Esophagus squamous epithelium (tissue), 5 donors: ENCODE measurements at regions not wholly inside any gene's neighbourhood (a gene's known extent, or its start where the extent isn't known, plus 50 kb on each side); places are given as distances from the start of the nearest gene placed in this dataset.
"Not testable (repeated sequence)": the region's sequence is repeated elsewhere in the genome, so short reads cannot be mapped to it uniquely, and the experiment has no call there.

Experiments used
- DNase-seq: peaks from one replicate; lab custom pipeline; 2025; lab: John Stamatoyannopoulos, UW
- H3K27ac ChIP-seq, 4 donors: fragments of 200-600 bp; sonication (generic); one replicate each; pipeline ENCODE4 v1.5.1; 2016 to 2019; ENCODE audit warnings: mild to moderate bottlenecking in 1 of 4
- H3K27me3 ChIP-seq, 4 donors: fragments of 200-600 bp; sonication (generic); 1 replicate in 3 of 4; 2 replicates in 1 of 4; pipeline versions ENCODE4 v1.5.1 to v1.6.0; 2017 to 2021; ENCODE audit warnings: antibody characterized with exemption in 1 of 4
- H3K36me3 ChIP-seq, 3 donors: fragments of 200-600 bp; sonication (generic); one replicate each; pipeline ENCODE4 v1.5.1; 2016 to 2019
- H3K4me1 ChIP-seq, 3 donors: fragments of 200-600 bp; sonication (generic); one replicate each; pipeline ENCODE4 v1.5.1; 2017 to 2019
- H3K4me3 ChIP-seq, 4 donors: fragments of 200-600 bp; sonication (generic); 1 replicate in 3 of 4; 2 replicates in 1 of 4; pipeline ENCODE4 v1.5.1; 2016 to 2019; ENCODE audit warnings: mild to moderate bottlenecking in 2 of 4, moderate library complexity in 1 of 4
- H3K9me3 ChIP-seq, 3 donors: fragments of 200-600 bp; sonication (generic); one replicate each; pipeline ENCODE4 v1.5.1; 2016 to 2019
- POLR2A ChIP-seq, 4 donors: fragments of 450-650 bp; IDR thresholded peaks; one replicate each; pipeline ENCODE4 v1.6.1; 2017; ENCODE audit warnings: antibody characterized with exemption in 4 of 4, mild to moderate bottlenecking in 4 of 4, moderate library complexity in 3 of 4
- WGBS, 2 donors: methylation state at CpG; one replicate each; pipeline ENCODE4 v1.1.5; 2018; 5-methylcytosine and 5-hydroxymethylcytosine counted together
- intact Hi-C: fragments of 100-400 bp; cut with DNase I; formaldehyde crosslinking; loops from one replicate; pipeline ENCODE4 v1.15.0; 2022
- TF ChIP-seq, protein P1 (sequence below), 6 experiments: fragments of 450-650 bp in 4 of 6; fragments of 200-600 bp in 2 of 6; sonication (generic) in 2 of 6; IDR thresholded peaks; one replicate each; pipeline ENCODE4 v1.5.1; 2016 to 2019; ENCODE audit warnings: antibody characterized with exemption in 6 of 6, mild to moderate bottlenecking in 4 of 6, moderate library complexity in 4 of 6
- donor health status: DM: yes; HTN: yes; CAD: no.

DNA sequence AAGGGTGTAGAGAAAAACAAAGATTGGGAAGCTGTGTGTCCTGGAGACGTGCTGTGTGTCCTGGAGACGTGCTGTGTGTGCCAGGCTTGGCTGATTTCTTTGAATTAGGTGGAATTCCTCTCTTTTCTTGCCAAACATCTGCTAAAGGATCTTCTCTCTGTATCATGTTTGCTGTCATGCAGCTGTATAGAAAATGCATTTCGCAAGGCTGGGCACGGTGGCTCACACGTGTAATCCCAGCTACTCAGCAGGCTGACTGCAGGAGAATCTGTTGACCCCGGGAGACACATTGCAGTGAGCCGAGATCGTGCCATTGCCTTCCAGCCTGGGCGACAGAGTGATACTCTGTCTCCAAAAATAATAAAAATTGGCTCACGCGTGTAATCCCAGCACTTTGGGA lies 187.0 kb downstream of the CRLF2 start:
- WGBS, 2 donors, result 65 to 71% methylated on average over 10 to 11 of the region's 11 CpGs
- H3K36me3 ChIP-seq, result no peaks in the 10 kb centered on the region
- no peak for DNase-seq
- intact Hi-C loops, result no loop called here
- no peak overlapping the region for H3K4me3 ChIP-seq
- H3K4me1 ChIP-seq, result no peaks in the 10 kb centered on the region
- H3K27me3 ChIP-seq, result no peaks in the 10 kb centered on the region
- TF ChIP-seq POLR2A (IDR thresholded peaks at IDR 0.05), result no peak
- TF ChIP-seq, protein P1, sequence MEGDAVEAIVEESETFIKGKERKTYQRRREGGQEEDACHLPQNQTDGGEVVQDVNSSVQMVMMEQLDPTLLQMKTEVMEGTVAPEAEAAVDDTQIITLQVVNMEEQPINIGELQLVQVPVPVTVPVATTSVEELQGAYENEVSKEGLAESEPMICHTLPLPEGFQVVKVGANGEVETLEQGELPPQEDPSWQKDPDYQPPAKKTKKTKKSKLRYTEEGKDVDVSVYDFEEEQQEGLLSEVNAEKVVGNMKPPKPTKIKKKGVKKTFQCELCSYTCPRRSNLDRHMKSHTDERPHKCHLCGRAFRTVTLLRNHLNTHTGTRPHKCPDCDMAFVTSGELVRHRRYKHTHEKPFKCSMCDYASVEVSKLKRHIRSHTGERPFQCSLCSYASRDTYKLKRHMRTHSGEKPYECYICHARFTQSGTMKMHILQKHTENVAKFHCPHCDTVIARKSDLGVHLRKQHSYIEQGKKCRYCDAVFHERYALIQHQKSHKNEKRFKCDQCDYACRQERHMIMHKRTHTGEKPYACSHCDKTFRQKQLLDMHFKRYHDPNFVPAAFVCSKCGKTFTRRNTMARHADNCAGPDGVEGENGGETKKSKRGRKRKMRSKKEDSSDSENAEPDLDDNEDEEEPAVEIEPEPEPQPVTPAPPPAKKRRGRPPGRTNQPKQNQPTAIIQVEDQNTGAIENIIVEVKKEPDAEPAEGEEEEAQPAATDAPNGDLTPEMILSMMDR (IDR thresholded peaks at IDR 0.05), result no peak
- H3K9me3 ChIP-seq, result peaks cover 0 to 17% (median 5%) of the 10 kb centered on the region in 3 donors
- H3K27ac ChIP-seq, result no peak overlapping the region

DNA sequence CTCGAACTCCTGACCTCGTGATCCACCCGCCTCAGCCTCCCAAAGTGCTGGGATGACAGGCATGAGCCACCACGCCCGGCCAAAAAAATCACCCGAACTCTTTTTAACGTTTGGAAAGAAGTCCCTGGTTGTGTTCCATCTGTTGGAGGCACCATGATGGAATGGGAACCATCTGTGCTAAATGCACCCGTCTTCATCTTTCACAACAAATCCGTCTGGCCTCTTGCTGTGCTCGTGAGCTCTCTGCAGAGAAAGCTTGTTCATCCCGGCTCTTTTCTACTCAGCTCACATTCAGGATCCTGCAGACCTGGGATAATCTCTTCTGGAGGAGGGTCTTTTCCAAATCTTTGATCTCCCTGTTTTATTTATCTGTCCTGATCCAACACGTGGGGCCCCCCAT lies 188.8 kb downstream of the CRLF2 start:
- Histone ChIP-seq H3K4me1 (no peaks in the 10 kb centered on the region), H3K4me3 (no peak overlapping the region), H3K9me3 (peaks cover 0 to 18% (median 5%) of the 10 kb centered on the region in 3 donors), H3K27me3 (no peaks in the 10 kb centered on the region), H3K36me3 (no peaks in the 10 kb centered on the region), H3K27ac (no peak overlapping the region)
- WGBS, 2 donors, result 64 to 68% methylated on average over 10 to 12 of the region's 12 CpGs
- no peak for DNase-seq
- intact Hi-C loops, result no loop called here
- no peak for TF ChIP-seq POLR2A (IDR thresholded peaks at IDR 0.05)
- TF ChIP-seq, protein P1 (IDR thresholded peaks at IDR 0.05), result no peak

DNA sequence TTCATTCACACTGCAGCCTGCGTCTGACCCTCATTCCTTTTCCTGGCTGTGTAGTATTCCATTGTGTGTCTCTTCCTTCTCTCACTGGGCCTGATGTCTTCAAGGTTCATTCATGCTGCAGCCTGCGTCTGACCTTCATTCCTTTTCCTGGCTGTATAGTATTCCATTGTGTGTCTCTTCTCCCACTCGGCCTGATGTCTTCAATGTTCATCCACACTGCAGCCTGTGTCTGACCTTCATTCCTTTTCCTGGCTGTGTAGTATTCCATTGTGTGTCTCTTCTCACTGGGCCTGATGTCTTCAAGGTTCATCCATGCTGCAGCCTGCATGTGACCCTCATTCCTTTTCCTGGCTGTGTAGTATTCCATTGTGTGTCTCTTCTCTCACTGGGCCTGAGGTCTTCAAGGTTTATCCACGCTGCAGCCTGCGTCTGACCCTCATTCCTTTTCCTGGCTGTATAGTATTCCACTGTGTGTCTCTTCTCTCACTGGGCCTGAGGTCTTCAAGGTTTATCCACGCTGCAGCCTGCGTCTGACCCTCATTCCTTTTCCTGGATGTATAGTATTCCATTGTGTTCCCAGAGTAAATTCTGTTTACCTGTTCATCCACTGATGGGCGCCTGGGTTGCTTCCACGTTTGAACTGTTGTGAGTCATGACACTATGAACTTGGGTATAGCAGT lies 191.0 kb downstream of the CRLF2 start:
- WGBS, 2 donors, result 89 to 91% methylated on average over 8 to 9 of the region's 9 CpGs
- intact Hi-C loops, H3K27me3 ChIP-seq, H3K4me3 ChIP-seq, H3K36me3 ChIP-seq, H3K4me1 ChIP-seq, H3K27ac ChIP-seq, DNase-seq: not testable (repeated sequence)
- peaks cover 0 to 18% (median 5%) of the 10 kb centered on the region in 3 donors for H3K9me3 ChIP-seq

DNA sequence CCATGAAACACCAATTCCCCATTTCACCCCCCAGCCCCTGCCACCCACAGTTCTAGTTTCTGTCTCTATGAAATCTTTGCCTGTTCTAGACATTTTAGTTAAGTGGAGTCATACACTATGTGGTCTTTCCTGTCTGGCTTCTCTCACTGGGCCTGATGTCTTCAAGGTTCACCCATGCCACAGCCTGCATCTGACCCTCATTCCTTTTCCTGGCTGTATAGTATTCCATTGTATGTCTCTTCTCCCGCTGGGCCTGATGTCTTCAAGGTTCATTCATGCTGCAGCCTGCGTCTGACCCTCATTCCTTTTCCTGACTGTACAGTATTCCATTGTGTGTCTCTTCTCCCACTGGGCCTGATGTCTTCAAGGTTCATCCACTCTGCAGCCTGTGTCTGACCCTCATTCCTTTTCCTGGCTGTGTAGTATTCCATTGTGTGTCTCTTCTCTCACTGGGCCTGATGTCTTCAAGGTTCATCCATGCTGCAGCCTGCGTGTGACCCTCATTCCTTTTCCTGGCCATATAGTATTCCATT lies 191.7 kb downstream of the CRLF2 start:
- H3K4me1 ChIP-seq, result no peaks in the 10 kb centered on the region
- no peak overlapping the region for H3K27ac ChIP-seq
- no peaks in the 10 kb centered on the region for H3K36me3 ChIP-seq
- no peaks in the 10 kb centered on the region for H3K27me3 ChIP-seq
- no peak for TF ChIP-seq POLR2A (IDR thresholded peaks at IDR 0.05)
- TF ChIP-seq, protein P1 (IDR thresholded peaks at IDR 0.05), result no peak
- H3K4me3 ChIP-seq, result no peak overlapping the region
- intact Hi-C loops, result no loop called here
- peaks cover 0 to 18% (median 5%) of the 10 kb centered on the region in 3 donors for H3K9me3 ChIP-seq
- DNase-seq, result no peak
- 84 to 96% methylated on average over 3 of the region's 3 CpGs for WGBS, 2 donors

DNA sequence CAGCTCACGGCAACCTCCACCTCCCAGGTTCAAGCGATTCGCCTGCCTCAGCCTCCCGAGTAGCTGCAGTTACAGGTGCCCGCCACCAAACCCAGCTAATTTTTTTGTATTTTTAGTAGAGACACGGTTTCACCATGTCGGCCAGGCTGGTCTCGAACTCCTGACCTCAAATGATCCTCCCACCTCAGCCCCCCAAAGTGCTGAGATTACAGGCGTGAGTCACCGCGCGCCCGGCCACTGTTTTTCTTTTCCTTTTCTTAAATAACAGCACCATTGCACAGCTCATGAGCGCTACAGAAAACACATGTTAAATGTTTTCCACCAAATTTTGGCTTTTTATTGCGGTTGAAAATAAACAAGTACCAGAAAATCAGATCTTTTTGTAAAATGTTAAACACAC lies 195.5 kb downstream of the CRLF2 start:
- 88 to 91% methylated on average over 15 of the region's 15 CpGs for WGBS, 2 donors
- H3K4me3 ChIP-seq, H3K36me3 ChIP-seq, DNase-seq, H3K4me1 ChIP-seq, H3K27ac ChIP-seq, H3K27me3 ChIP-seq, intact Hi-C loops: not testable (repeated sequence)
- H3K9me3 ChIP-seq, result peaks cover 0 to 16% (median 5%) of the 10 kb centered on the region in 3 donors

DNA sequence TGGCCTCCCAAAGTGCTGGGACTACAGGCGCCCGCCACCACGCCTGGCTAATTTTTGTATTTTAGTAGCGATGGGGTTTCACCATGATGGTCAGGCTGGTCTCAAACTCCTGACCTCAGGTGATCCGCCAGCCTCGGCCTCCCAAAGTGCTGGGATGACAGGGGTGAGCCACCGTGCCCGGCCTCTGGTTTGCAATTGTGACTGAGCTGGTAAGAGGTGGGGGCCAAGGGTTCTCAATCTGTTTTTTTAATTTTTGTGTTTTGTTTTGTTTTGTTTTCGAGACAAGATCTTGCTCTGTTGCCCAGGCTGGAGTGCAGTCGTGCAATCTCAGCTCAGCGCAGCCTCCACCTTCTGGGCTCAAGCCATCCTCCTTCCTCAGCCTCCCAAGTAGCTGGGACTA lies 196.2 kb downstream of the CRLF2 start:
- intact Hi-C loops, H3K4me1 ChIP-seq, H3K9me3 ChIP-seq, DNase-seq, H3K4me3 ChIP-seq, H3K27ac ChIP-seq, H3K27me3 ChIP-seq, H3K36me3 ChIP-seq: not testable (repeated sequence)
- WGBS, 2 donors, result 88 to 89% methylated on average over 10 to 11 of the region's 11 CpGs
